AG04449 (cell line): ENCODE measurements at regions not wholly inside any gene's neighbourhood (a gene's known extent, or its start where the extent isn't known, plus 50 kb on each side); places are given as distances from the start of the nearest gene placed in this dataset.

Experiments
- CTCF ChIA-PET: fragments of 350-600 bp; formaldehyde crosslinking; extraction: SDS; loops from one replicate; lab custom pipeline; 2021; ENCODE audit warnings: antibody characterized with exemption; lab: Yijun Ruan, JAX
- POLR2A ChIA-PET: fragments of 400-600, 350-600 bp; formaldehyde crosslinking; extraction: SDS; loops from one replicate; lab custom pipeline; 2020; ENCODE audit warnings: antibody characterized with exemption, inconsistent platforms; lab: Yijun Ruan, JAX
- DNase-seq: peaks from one replicate; pipeline ENCODE4 v3.0.0-alpha.2; 2010; ENCODE audit warnings: low read depth, low spot score
- H3K4me3 ChIP-seq: 2 replicates; pipeline ENCODE4 v1.5.1; 2011; ENCODE audit warnings: low read depth, mild to moderate bottlenecking, control low read depth, low read length
- CTCF ChIP-seq: IDR thresholded peaks from one replicate; pipeline ENCODE4 v1.5.1; 2011; ENCODE audit warnings: mild to moderate bottlenecking, moderate library complexity, low read length, control low read depth, inconsistent platforms; ENCODE audit not compliant: insufficient read depth; ENCODE audit errors: missing control alignments

- no peak overlapping the region for H3K4me3 ChIP-seq
- DNase-seq = no peak
- TF ChIP-seq CTCF = no peak
- POLR2A ChIA-PET = no interaction called here
- CTCF ChIA-PET = no interaction called here
Observed at GRCh38 chr13:94780421-94780820, 68.1 kb upstream of the SOX21 start.

- DNase-seq = no peak
- POLR2A ChIA-PET = no interaction called here
- H3K4me3 ChIP-seq = no peak overlapping the region
- CTCF ChIA-PET = no interaction called here
- no peak for TF ChIP-seq CTCF
Observed at GRCh38 chr13:94778986-94779385, 66.6 kb upstream of the SOX21 start.

DNA sequence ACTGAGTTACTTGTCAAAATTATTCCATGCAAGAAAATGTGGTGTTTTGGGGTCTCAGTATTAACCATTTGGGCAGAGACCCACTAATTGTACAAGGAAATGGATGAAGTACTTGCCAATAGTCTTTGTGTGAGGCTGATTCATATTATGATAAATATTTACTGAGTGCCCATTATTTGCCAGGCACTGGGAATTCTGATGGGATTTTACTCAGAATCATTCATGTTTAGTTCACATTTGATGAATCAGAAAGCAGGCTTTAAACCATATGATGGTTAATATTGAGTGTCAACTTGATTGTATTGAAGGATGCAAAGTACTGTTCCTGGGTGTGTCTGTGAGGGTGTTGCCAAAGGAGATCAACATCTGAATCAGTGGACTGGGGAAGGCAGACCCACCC, 66.2 kb upstream of the SOX21 start:
- CTCF ChIA-PET = no interaction called here
- POLR2A ChIA-PET = no interaction called here
- no peak for DNase-seq
- TF ChIP-seq CTCF = no peak
- no peak overlapping the region for H3K4me3 ChIP-seq

DNA sequence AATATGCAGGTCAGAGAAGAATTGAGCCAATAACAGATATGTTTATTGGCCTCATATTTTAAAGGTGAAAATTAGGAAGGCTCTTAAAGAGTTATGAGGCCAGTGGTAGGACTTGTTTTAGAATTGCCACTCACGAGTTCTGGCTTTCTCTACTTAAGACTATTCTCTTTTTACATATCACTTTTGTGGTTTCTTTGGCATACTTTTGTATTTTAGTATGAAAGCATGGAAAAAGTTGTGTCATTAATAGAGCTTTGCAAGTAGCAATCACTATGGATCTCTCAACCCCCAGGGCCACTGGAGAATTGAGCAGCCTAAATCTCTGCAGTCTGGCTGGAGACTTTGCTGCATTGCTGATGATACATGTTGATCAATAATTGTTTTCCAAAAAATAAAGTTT, 64.6 kb upstream of the SOX21 start:
- no peak overlapping the region for H3K4me3 ChIP-seq
- CTCF ChIA-PET = no interaction called here
- DNase-seq = no peak
- POLR2A ChIA-PET = no interaction called here
- no peak for TF ChIP-seq CTCF

DNA sequence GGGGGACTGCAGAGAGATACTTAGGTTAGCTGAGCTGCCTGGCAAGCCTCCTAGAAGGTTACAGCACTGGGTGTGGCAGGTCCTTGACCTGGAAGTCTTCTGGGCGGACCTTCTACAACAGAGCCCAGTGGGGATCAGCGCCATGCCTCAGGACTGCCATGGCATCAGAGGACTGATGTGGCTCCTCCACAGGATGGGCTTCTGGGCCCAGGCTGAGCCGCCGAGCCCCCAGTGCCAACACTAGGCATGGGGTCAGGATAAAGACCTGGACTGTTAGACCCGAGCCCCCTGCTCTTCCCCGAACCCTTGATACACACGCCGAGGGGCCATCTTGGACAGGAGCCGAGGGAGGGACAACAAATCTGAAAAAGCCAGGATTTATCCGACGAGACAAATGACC, 64.0 kb upstream of the SOX21 start:
- ChIA-PET CTCF (no interaction called here), POLR2A (no interaction called here)
- no peak for DNase-seq
- H3K4me3 ChIP-seq = no peak overlapping the region
- no peak for TF ChIP-seq CTCF

DNA sequence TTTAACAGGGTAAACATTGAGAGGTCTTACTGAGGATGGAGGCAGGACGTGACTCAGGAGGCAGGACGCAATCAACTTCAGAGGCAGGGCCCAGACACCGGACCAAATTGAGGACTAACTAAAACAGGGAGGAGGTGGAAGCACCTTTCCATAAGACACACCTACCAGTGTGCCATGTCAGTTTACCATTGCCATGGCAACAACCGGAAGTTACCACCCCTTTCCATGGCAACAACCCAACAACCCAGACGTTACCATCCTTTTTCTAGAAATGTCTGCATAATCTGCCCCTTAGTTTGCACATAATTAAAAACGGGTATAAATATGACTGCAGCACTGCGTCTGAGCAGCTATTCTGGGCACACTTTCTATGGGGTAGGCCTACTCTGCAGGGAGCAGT, 53.5 kb upstream of the SOX21 start:
- POLR2A ChIA-PET = no interaction called here
- TF ChIP-seq CTCF = no peak
- DNase-seq = no peak
- no peak overlapping the region for H3K4me3 ChIP-seq
- CTCF ChIA-PET = no interaction called here
